B cell (primary cell): ENCODE measurements at regions not wholly inside any gene's neighbourhood (a gene's known extent, or its start where the extent isn't known, plus 50 kb on each side); places are given as distances from the start of the nearest gene placed in this dataset.

Experiments
- ATAC-seq: fragments of 200-7000 bp; cut with Tn5 transposase; one replicate; pipeline ENCODE4 v1.10.0; 2021; ENCODE audit warnings: low read depth, mild to moderate bottlenecking, moderate number of reproducible peaks, moderate library complexity
- CTCF ChIA-PET: fragments of 350-600 bp; sonication (Branson Sonifier 250); formaldehyde crosslinking; loops from one replicate; lab custom pipeline; 2021; ENCODE audit warnings: antibody characterized with exemption, inconsistent platforms; lab: Charles Lee
- POLR2A ChIA-PET: fragments of 350-600 bp; sonication (Branson Sonifier 250); formaldehyde crosslinking; loops from one replicate; lab custom pipeline; 2021; ENCODE audit warnings: antibody characterized with exemption; lab: Charles Lee
- DNase-seq: peaks from one replicate; pipeline ENCODE4 v3.0.0; 2013
- H2AFZ ChIP-seq: 2 replicates; pipeline ENCODE4 v1.6.1; 2012; ENCODE audit warnings: mild to moderate bottlenecking, low read depth, low read length; ENCODE audit not compliant: insufficient read depth, poor library complexity, severe bottlenecking
- H3K27ac ChIP-seq, 2 donors: 1 replicate in 1 of 2; 2 replicates in 1 of 2; pipeline ENCODE4 v1.5.1; 2012 to 2013; ENCODE audit warnings: low read length in 2 of 2, mild to moderate bottlenecking in 2 of 2, moderate library complexity in 1 of 2
- H3K27me3 ChIP-seq, 4 experiments: fragments of 200-600 bp in 1 of 4; sonication (generic) in 1 of 4; replicated peaks in 1 of 4; 1 replicate in 2 of 4; 2 replicates in 2 of 4; pipeline versions ENCODE4 v1.6.1 to v1.7.0; 2013 to 2016; ENCODE audit warnings: low read length in 3 of 4, mild to moderate bottlenecking in 2 of 4, mixed read lengths in 1 of 4, moderate library complexity in 1 of 4; ENCODE audit not compliant: insufficient read depth in 4 of 4, control insufficient read depth in 3 of 4; ENCODE audit errors: control extremely low read depth in 1 of 4
- H3K36me3 ChIP-seq, 2 experiments: replicated peaks in 1 of 2; 1 replicate in 1 of 2; 2 replicates in 1 of 2; pipeline versions ENCODE4 v1.6.1 to v1.7.1; 2013; ENCODE audit warnings: low read length in 1 of 2; ENCODE audit not compliant: insufficient read depth in 2 of 2, control insufficient read depth in 1 of 2; ENCODE audit errors: control extremely low read depth in 1 of 2, extremely low read depth in 1 of 2
- H3K4me1 ChIP-seq, 2 donors: fragments of 200-600 bp in 1 of 2; sonication (generic) in 1 of 2; 1 replicate in 1 of 2; 2 replicates in 1 of 2; pipeline versions ENCODE4 v1.5.1 to v1.6.1; 2013 to 2017; ENCODE audit warnings: low read length in 2 of 2; ENCODE audit not compliant: control insufficient read depth in 2 of 2, insufficient read depth in 2 of 2
- H3K4me2 ChIP-seq: replicated peaks from 2 replicates; pipeline ENCODE3; 2012; ENCODE audit warnings: mild to moderate bottlenecking, low read depth, low read length; ENCODE audit not compliant: poor library complexity, severe bottlenecking
- H3K4me3 ChIP-seq, 5 experiments: fragments of 200-600 bp in 1 of 5; sonication (generic) in 1 of 5; 1 replicate in 3 of 5; 2 replicates in 2 of 5; pipeline versions ENCODE4 v1.5.1 to v1.7.0; 2011 to 2016; ENCODE audit warnings: low read length in 4 of 5, mild to moderate bottlenecking in 4 of 5, low read depth in 2 of 5, control low read depth in 1 of 5, moderate library complexity in 1 of 5; ENCODE audit not compliant: insufficient read depth in 1 of 5; ENCODE audit errors: control extremely low read depth in 1 of 5, extremely low read depth in 1 of 5
- H3K79me2 ChIP-seq: fragments of 200-600 bp; sonication (generic); one replicate; pipeline ENCODE4 v1.6.0; 2016; ENCODE audit warnings: low read length; ENCODE audit not compliant: control insufficient read depth, insufficient read depth
- H3K9ac ChIP-seq: fragments of 200-600 bp; sonication (generic); 2 replicates; pipeline ENCODE4 v1.6.1; 2017; ENCODE audit warnings: mild to moderate bottlenecking, low read length, moderate library complexity
- H3K9me3 ChIP-seq, 3 donors: one replicate each; pipeline versions ENCODE4 v1.6.1 to v1.7.1; 2013; ENCODE audit warnings: low read length in 2 of 3; ENCODE audit not compliant: control insufficient read depth in 2 of 3, insufficient read depth in 1 of 3; ENCODE audit errors: control extremely low read depth in 1 of 3
- H4K20me1 ChIP-seq: 2 replicates; pipeline ENCODE4 v1.6.0; 2012; ENCODE audit warnings: mild to moderate bottlenecking, low read length; ENCODE audit not compliant: insufficient read depth, control insufficient read depth, poor library complexity, severe bottlenecking
- H3K27ac Mint-ChIP-seq: one replicate; pipeline ENCODE4 v1.8.0; 2021; ENCODE audit warnings: mixed read lengths
- H3K27me3 Mint-ChIP-seq: one replicate; pipeline ENCODE4 v1.8.0; 2021; ENCODE audit warnings: mixed read lengths
- H3K4me1 Mint-ChIP-seq: one replicate; pipeline ENCODE4 v1.8.0; 2021; ENCODE audit warnings: mixed read lengths
- H3K4me3 Mint-ChIP-seq: one replicate; pipeline ENCODE4 v1.8.0; 2021; ENCODE audit warnings: mixed read lengths
- H3K9me3 Mint-ChIP-seq: one replicate; pipeline ENCODE4 v1.8.0; 2022; ENCODE audit warnings: mixed read lengths; ENCODE audit not compliant: insufficient read depth
- CTCF ChIP-seq: fragments of 200-600 bp; IDR thresholded peaks from one replicate; pipeline ENCODE4 v1.8.0; 2022; ENCODE audit warnings: antibody characterized with exemption, mild to moderate bottlenecking
- EZH2 ChIP-seq: IDR thresholded peaks from 2 replicates; pipeline ENCODE4 v1.6.1; 2012; ENCODE audit warnings: borderline replicate concordance, low read depth, mild to moderate bottlenecking, moderate library complexity, low read length; ENCODE audit not compliant: insufficient read depth, poor library complexity, severe bottlenecking
- WGBS: methylation state at CpG from one replicate; pipeline ENCODE4 v1.1.5; 2013; ENCODE audit warnings: missing lambda C conversion rate; ENCODE audit not compliant: insufficient coverage; 5-methylcytosine and 5-hydroxymethylcytosine counted together
- intact Hi-C: fragments of 100-400 bp; cut with micrococcal nuclease; formaldehyde crosslinking; loops from one replicate; pipeline ENCODE4 v1.10.0; 2022

- H3K4me1 Mint-ChIP-seq: no peaks in the 10 kb centered on the region
- POLR2A ChIA-PET: no interaction called here
Observed at GRCh38 chr19:28234637-28235036, 978.3 kb downstream of the UQCRFS1 start.

GRCh38 chr19:28228854-28229253 is 984.1 kb downstream of the UQCRFS1 start:
- H3K27ac Mint-ChIP-seq: no peak overlapping the region
- ChIA-PET POLR2A (no interaction called here), CTCF (no interaction called here)
- Histone ChIP-seq H3K4me1 (no peaks in the 10 kb centered on the region), H3K27me3 (no peaks in the 10 kb centered on the region), H3K27ac (no peak overlapping the region), H3K79me2 (no peaks in the 10 kb centered on the region), H3K4me3 (no peak overlapping the region), H3K9me3 (peaks cover 0 to 16% (median 0%) of the 10 kb centered on the region in 3 donors), H3K36me3 (no peaks in the 10 kb centered on the region), H3K9ac (no peak overlapping the region), H4K20me1 (no peaks in the 10 kb centered on the region), H3K4me2 (no peak overlapping the region), H2AFZ (no peak overlapping the region)
- no peak overlapping the region for H3K4me3 Mint-ChIP-seq
- H3K9me3 Mint-ChIP-seq: no peaks in the 10 kb centered on the region
- H3K4me1 Mint-ChIP-seq: no peaks in the 10 kb centered on the region
- no peak for TF ChIP-seq EZH2
- no peak for TF ChIP-seq CTCF
- WGBS: no CpG with 5 or more reads among the region's 2 CpGs
- intact Hi-C loops: no loop called here
- DNase-seq (no peak), ATAC-seq (no peak)
- H3K27me3 Mint-ChIP-seq: no peaks in the 10 kb centered on the region

More at GRCh38 chr19:28234637-28235036, 978.3 kb downstream of the UQCRFS1 start:
- peaks cover 2% of the 10 kb centered on the region for H3K9me3 Mint-ChIP-seq
- Histone ChIP-seq H3K4me1 (no peaks in the 10 kb centered on the region), H3K27me3 (no peaks in the 10 kb centered on the region), H4K20me1 (no peaks in the 10 kb centered on the region), H3K36me3 (no peaks in the 10 kb centered on the region), H2AFZ (no peak overlapping the region), H3K9ac (no peak overlapping the region), H3K27ac (no peak overlapping the region), H3K79me2 (no peaks in the 10 kb centered on the region), H3K9me3 (peaks cover 0 to 17% (median 0%) of the 10 kb centered on the region in 3 donors), H3K4me2 (no peak overlapping the region), H3K4me3 (no peak overlapping the region)
- H3K27ac Mint-ChIP-seq: no peak overlapping the region
- WGBS: 84% methylated on average over 4 of the region's 6 CpGs
- H3K4me3 Mint-ChIP-seq: no peak overlapping the region
- TF ChIP-seq CTCF (no peak), EZH2 (no peak)
- ATAC-seq: no peak
- no peak for DNase-seq
- intact Hi-C loops: no loop called here
- CTCF ChIA-PET: no interaction called here
- no peaks in the 10 kb centered on the region for H3K27me3 Mint-ChIP-seq
